ENCODE measurements at regions not wholly inside any gene's neighbourhood (a gene's known extent, or its start where the extent isn't known, plus 50 kb on each side); places are given as distances from the start of the nearest gene placed in this dataset.

DNA sequence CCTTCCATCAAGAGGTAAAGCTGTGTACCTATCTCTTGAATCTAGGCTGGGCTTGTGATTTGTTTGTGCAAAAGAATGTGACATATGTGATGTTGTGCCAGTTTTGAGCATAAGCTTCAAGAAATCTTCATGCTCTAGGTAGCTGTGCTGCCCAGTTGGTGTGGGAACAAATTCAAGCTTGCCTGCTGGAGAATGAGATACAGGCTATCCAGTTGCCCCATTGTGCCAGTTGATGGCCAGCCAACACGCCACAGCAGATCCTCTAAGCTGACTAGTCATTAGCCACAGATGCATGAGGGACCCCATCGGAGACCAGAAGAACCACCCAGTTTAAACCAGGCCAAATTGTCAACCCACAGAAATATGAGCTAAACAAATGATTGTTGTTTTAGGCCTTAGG lies 180.5 kb upstream of the MPHOSPH6 start:
- TF ChIP-seq, protein P1, sequence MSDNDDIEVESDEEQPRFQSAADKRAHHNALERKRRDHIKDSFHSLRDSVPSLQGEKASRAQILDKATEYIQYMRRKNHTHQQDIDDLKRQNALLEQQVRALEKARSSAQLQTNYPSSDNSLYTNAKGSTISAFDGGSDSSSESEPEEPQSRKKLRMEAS (CRISPR knock-in tag; IDR thresholded peaks at IDR 0.05): no peak
- TF ChIP-seq, protein P2, sequence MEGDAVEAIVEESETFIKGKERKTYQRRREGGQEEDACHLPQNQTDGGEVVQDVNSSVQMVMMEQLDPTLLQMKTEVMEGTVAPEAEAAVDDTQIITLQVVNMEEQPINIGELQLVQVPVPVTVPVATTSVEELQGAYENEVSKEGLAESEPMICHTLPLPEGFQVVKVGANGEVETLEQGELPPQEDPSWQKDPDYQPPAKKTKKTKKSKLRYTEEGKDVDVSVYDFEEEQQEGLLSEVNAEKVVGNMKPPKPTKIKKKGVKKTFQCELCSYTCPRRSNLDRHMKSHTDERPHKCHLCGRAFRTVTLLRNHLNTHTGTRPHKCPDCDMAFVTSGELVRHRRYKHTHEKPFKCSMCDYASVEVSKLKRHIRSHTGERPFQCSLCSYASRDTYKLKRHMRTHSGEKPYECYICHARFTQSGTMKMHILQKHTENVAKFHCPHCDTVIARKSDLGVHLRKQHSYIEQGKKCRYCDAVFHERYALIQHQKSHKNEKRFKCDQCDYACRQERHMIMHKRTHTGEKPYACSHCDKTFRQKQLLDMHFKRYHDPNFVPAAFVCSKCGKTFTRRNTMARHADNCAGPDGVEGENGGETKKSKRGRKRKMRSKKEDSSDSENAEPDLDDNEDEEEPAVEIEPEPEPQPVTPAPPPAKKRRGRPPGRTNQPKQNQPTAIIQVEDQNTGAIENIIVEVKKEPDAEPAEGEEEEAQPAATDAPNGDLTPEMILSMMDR (IDR thresholded peaks at IDR 0.05): no peak
